ENCODE measurements at regions not wholly inside any gene's neighbourhood (a gene's known extent, or its start where the extent isn't known, plus 50 kb on each side); places are given as distances from the start of the nearest gene placed in this dataset.
A peak's percentile ranks its signal among the peaks of the same experiment; 100 is the strongest.

DNA sequence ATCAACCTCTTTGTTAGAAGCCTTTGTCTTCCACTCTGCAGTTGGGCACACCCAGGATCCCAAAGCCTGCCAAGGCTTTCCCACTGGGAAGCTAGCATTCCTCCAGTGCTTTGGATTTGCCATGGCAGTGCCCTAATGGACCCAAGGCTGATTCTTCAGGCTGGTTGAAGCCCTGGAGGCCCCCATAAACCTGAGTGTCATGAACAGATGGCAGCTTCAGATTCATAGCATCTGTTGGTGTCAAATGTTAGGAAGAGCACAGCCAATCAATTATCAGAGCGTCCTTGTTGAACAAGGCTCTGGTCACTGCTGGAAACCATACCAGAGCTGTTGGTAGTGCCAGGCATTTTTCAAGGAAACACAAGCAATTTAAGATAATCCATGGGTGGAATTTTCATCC, 241.1 kb upstream of the KLF4 start:
- DNase-seq: peak; percentile 81

DNA sequence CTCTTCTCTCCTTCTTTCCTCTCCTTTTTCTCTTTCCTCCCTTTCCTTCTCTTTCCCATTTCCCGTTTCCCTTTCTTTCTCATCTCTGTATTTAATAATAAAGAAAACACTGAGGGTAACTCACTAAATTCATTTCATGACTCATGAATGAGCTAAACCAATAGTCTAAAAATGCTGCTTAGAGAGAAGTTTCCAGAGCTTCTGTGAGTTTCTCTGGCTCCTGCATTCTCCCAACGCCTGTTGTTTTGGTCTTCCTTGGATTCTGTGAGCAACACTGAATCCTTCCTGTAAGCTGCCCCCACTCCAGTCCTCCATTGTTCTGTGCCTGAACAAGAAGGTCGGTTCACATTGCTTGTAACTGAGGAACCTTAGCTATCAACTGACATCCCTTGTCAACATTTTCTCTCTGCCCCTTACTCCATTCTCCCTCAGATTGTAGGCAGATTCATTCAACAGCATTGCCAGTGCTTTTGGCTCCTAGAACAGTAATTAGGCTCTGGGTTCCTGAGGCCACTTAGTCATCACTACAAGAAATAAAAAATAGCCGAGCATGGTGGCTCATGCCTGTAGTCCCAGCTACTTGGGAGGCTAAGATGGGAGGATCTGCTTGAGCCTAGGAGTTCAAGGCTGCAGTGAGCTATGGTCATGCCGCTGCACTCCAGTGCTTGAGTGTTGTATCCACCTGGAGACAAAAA, 237.7 kb upstream of the KLF4 start:
- no peak for DNase-seq

DNA sequence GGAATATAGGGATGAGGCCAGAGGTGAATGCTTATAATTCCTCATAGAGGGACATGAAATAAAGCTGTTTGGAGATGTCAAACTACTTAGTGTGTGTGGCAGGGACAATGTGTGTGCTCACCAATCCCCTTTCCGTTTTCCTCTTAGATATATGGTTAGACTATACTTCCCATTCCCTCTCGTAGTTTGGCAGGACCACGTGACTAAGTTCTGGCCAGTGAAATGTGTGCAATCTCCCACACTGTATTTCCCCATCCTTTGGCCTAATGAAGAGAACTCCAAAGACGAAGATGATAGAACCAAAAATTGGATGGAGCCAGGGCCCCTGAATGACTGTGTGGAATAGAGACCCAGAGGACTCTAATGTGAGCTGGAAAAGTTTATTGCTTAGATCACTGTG, 233.4 kb upstream of the KLF4 start:
- no peak for DNase-seq

DNA sequence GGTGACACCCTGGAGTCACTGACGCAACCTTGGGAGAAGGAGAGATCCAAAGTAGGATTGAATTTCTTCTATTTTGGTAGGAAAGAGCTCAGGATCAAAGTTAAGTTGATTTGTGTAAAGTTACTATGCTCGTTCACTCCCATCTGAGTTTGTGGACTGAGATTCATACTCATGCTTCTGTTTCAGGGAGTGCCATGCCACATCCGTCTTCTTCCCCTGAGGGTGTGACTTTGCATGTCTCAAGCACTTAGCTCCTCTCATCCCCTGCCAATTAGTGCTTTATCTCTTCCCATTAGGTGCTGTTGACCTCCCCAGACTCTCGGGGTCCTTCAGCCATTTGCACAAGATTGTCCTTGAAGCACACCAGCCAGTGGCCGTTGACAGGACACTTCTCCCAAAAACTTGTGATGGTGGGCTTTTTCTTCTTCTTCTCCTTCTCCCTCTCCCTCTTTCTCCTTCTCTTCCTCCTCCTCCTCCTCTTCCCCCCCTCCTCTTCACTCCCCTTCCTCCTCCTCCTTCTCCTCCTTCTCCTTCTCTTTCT, 232.2 kb upstream of the KLF4 start:
- DNase-seq: no peak

DNA sequence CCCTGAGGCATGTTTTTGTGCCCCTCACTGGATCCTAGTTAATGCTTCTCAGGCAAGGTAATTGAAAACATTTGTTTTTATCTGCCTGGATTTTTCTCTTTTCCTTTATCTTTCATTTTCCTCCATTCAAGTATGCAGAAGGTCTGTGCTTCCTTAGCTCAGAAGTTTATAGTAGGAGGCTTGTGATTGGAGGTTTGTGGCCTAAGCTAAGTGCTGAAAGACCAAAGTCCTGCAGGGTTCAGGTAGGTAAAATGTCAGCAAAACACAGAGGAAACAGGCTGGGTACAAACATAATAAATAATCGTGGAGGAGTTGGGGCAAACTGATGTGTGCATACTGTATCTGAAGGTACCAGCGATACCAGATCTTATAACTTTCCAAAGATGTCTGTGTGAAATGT, 230.9 kb upstream of the KLF4 start:
- DNase-seq: no peak

DNA sequence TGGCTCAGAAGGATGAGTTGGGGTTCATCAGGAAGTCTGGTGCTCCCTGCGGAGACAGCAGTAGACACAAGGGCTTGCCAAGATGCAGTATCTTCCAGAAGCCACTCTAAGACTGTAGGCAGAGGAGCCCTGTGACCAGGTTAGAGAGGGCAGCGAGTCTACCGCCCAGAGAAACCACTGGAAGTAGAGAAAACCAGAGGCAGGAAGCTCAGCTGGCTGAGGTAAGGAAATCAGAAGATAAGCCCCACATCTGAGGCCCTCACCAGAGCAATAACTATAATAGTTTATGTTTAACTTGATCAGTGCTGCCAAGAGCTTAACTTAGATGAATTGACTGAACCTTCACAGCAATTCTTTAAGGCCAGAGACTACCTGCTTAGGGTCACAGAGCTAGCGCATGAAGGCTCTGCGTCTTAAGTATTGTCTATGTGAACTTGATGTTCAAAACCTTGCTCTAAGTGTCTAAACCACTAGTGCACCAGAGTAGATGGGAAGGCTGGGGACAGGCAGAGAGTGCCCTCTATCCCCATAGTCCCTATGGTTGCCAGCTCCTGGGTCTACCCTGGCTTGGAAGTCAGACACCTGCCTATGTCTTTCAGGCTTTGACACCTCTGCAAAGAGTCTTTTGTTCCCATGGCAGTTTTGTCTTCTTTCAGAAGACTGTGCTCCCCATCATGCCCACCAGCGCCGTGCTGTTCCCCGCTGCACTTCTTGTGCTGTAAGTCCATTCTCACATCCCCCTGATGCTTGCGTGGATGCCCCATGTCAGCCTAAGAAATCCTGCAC, 228.2 kb upstream of the KLF4 start:
- DNase-seq: no peak

DNA sequence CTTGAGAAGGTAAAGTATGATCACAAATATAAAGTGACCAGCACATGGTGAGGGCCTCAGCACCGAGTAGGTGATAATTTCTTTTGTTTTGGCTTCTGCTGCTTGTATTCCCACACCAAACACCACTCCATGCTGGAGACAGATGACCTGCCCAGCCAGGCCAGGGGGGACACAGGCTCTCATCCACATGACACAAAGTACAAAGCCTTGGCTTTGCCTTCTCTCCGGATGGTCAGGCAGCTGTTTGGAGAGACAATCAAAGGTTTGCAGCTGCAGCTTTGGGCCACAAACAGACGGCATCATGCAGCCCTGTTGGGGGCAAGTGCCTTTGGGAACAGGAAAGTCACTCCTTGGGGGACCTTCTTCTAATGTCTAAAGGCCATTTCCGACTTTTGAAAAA, 226.2 kb upstream of the KLF4 start:
- DNase-seq: no peak

DNA sequence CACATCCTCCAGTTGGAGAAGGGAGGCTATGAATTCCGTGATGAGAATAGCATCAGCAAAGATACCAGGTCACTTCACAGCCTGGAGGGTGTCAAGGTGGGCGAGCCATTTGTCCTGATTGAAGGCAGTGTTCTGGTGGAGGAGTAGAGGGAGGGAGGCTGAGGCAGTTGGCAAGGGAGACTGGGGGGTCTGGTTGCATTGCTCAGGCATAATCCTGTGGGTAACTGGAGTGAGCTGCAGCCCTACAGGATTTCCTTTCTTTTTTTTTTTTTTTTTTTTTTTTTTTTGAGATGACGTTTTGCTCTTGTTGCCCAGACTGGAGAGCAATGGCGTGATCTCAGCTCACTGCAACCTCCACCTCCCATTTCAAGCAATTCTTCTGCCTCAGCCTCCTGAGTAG, 223.9 kb upstream of the KLF4 start:
- DNase-seq: no peak

DNA sequence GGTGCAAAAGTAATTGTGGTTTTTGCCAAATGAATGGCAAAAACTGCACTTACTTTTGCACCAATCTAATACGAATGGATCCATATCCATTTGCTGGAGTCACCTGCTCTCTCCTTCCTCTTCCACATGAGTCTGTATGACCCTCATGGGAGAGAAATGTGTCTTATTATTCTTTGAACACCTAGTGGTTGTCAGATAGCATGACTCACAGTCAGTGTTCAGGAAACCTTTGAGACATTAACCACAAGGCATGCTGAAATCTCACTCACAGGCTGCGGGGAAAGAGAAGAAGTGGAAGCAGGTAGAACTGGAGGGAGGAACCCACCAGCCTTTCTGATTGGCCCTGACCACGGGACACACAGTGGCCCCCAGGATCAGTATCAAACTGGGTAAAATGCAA, 222.8 kb upstream of the KLF4 start:
- DNase-seq: no peak

DNA sequence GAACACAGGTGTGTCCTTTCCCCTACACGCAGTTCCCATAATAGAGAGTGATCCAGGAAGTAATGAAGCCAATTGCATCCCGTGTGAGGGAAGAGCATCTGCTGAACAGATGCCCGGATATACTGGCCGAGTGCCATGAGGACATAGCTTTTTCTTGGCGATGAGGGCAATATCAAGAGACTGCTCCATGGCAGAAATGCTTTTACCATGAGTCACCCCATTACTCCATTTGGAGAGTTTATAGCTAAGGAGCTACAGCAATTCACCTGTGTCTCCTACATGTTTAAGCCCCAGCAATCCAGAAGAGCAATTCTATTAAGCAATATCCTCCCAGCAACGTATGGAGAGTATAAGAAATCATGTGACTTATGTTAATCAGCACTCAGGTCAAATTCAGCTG, 222.0 kb upstream of the KLF4 start:
- DNase-seq: peak; percentile 19

DNA sequence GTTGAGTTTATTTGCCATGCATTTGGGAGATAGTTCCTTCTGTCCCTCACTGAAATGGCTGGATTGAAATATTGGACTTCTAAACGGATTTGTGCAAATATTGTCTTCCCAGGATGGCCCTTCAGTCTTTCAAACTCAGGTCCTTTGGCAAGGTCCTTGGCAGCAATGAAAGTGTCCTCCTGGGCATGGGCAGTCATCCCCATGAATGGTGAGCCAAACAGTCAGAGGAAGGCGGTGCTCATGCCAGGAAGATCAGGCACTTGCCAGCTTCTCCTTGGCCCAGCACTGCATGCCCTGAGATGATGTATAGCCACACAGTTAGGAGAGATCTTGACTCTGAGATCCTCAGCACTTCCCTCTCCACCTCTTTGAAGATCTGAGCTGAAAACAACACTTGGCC, 221.4 kb upstream of the KLF4 start:
- DNase-seq: no peak

DNA sequence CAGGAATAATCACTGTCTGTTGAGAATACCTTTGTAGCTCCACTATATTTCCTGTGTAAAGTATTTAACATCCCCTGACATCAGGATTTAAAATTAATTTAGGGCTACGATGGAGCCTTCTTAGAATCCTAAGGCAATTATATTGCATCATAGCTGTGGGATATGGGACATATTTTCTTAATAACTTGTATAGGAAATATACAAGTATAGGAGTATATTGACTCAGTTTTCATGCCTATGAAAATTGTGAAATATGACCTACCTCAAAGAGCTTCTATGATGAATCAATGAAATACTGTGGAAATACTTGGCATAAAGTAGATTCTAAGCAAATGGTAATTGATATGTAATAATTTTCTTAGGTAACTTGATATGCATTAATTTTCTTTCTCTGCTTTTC, 221.0 kb upstream of the KLF4 start:
- no peak for DNase-seq

DNA sequence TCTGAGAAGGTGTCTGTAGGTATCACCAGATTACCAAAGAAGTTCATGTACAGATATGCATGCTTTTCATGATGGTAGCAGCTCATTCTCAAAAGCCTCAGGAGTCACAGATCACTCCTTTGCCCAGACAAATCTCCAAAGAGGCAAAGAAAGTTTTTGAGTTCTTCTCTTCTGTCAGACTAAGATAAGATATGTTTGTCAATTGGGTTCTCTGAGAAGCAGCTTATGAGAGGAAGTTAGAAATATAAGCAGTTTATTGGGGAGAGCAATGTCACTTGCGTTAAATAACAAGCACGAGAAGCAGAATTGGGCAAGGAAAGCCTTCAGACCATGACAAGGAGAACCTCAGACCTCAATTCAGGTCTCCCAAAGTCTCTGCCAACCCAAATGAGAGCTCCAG, 219.2 kb upstream of the KLF4 start:
- no peak for DNase-seq

DNA sequence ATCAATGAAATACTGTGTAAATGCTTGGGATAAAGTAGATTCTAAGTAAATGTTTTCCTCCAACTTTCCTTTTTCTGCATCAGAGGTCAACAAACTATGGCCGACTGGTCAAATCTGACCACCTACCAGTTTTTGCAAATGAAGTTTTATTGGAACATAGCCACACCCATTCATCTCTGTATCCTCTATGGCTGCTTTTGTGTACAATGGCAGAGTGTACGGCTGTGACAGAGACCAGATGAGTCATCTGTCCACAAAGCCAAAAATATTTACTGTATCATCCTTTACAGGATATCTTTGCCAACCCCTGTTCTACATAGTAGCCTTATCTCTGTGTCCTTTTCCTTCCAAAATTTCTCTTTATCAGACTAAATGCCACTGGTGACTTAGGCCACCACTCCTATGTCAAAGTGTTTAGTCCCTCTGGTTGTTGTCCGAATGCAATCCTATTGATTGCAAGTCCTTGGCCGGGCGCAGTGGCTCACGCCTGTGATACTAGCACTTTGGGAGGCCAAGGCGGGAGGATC, 218.4 kb upstream of the KLF4 start:
- DNase-seq: no peak

DNA sequence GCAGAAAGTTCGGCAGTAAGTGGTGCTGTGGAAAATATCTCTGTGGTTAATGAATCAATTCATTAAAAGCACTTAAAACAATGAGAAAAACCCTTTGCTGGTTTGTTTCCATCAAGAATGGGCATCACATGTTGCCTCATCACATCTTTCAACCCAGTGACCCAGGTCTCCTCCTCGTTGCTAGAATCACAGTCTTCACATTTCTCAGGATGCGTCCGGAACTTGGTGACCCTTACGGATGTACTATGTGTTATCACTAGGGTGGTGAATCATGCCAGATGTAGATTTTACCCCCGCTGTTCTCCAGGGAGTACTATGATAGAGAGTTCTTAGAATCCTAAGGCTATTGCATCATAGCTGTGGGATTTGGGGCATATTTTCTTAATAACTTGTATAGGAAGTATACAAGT, 217.9 kb upstream of the KLF4 start:
- no peak for DNase-seq

DNA sequence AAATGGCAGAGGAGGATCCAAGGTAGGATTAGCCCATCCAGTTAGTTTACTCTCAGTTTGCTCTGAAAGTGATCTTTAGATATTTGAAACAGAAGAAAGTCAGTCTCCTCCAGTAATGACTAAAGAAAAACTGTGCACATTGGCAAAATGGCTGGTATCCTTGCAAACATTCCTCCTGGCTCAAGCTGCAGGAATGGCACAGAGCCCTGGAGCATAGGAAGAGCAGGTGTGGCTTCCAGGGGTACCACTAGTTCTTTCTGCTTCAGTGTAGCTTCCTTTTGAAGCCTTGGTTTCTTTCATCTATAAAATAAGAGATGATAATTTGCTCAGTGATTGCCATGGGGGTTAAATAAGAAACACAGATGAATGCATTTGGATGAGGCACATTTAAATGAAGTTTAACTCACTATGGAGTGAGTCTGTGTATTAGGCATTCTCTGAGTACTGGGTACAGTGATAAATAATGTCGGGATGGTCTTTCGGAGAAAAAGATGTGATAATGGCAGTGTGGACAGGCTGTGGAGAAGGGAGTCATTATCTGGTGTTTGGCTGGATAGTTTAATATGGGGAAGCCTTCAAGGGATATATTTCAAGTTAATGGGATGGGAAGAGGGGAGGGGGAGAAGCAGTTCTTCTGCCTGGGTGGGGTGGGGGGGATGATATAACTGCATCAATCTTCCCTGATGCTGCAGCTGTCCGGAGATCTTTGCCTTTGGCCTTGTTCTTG, 217.3 kb upstream of the KLF4 start:
- DNase-seq: no peak

DNA sequence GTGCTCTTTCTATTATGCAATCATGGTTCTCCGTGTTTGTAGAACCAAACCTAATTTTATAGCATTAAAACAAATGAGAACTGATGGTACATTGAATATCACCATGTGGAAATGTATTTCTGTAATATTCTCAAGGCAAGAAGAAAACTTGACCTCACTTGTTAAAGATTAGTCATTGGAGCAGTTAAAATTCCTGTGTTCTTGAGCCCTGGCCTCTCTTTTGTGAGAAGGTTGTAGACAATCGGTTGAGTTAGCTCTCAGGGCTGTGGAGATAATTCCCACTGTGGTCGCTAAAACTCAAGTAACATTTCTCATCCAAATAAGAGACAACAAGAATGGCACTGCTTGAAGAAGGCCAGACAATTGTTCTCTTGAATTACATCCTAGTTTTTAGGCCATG, 216.0 kb upstream of the KLF4 start:
- no peak for DNase-seq

DNA sequence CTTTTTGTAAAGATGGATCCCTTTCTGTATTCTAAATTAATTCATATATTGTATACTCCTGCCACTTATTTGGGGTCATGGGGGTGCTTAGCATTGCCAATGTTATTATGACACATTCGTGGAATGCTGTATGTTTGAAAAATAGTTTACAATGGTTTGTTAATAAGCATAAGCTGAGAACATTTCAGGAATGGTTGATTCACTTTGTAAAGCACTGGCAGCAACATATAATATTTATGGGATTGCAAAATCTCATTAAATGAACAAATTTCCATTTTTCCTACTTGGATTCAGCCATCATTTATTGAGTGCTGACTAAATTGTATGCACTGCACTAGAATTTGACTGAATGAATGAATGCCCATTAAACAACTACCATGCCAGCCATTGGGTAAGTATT, 215.2 kb upstream of the KLF4 start:
- DNase-seq: no peak

DNA sequence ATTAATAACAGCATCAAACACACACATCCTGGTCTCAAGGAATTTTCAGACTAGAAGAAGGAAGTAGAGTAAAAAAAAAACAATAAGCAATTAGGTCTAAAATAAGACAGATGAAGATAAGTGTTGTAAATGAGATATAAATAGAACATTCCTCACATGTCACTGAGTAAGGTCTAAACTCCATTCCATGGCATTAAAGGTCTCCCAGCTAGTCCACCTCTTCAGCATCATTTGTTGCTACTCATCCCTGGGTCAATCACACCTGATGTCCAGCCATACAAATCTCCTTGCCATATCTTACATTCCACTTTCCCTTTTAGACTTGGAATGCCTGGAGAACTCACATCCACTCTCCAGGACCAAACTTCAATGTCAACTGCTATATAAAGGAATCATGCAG, 214.1 kb upstream of the KLF4 start:
- no peak for DNase-seq

DNA sequence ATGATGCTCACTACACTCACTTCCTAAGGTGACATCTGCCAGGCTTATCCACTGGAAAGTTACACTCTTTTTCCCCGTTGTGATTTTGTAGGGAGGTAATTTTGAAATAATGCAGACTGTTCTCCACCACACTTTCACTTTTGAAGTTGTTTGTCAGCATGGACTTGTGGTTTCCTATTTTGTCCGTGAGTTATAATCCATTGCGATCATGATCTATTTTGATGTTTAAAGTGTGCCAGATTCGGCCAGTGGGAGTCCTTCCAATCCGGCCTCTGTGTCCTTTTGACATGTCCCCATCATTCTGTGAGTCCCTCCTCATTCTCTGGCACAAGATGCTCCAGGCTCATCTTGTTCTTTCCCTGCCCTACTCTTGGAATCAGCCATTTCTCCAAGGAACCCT, 211.3 kb upstream of the KLF4 start:
- DNase-seq: no peak

DNA sequence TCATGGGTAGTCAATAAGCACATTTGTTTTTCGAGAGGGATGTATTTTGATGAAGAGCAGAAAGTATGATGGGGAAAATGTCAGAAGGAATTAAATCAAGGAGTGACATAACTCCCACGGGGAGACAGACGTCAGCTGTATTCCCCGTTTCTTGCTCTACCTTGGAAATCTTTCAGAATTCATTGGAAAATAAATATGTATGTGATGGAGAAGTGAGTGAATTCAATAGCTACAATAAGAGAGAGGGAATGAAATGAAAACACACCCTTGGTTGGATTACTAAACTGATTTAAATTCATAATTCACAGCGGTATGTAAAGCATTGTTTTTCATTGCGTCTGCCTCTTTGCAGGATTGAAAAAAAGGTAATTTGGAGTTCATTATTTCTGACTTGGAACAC, 209.7 kb upstream of the KLF4 start:
- DNase-seq: no peak

DNA sequence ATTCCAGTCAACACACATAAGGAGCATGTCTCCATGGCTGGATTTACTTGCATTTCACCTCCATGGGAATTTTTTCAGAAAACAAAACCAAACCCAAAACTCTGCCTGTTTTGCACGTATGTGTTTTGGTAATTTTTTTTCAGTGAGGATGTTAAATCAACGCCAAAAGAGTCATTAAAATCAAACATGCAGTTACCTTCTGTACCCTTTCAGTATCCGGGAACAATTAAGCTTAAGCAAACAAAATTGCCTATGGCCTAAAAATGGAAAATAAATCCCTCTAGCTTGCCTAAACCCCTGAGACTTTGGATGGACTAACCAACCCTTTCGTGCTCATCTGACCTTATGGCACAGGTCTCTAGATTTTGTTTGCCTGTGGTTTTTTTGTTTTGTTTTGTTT, 209.2 kb upstream of the KLF4 start:
- no peak for DNase-seq

DNA sequence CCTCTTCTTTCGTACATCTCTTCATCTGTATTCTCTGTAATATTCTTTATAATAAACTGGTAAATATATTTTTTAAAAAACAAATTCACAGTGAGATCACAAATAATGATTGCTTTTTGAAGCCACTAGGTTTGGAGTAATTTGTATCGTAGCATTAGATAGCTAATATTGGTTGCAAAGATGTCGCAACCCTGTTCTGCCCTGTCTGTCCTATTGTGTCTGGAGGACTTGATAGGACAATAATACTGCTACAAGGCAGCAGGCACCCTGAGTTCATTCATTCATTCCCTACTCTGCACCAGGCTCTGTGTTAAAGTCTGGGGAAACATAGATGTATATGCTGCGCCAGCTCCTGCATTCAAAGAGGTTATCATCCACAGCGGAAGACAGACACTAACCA, 206.7 kb upstream of the KLF4 start:
- no peak for DNase-seq

DNA sequence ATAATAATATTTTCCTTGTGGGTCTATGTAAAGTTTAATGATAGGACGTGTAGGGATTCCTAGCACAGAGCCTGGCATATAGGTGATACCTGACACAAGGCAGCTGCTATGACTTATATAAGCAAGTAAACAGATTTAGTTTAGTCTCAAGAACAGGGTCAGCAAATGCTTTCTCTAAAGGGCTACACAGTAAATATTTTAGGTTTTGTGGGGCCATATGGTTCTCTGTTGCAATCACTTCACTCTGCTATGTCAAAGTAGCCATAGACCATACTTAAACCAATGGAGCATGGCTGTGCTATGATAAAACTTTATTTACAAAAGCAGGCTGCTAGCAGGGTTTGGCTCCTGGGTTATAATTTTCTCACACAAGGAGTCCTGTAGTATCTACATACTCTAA, 204.8 kb upstream of the KLF4 start:
- no peak for DNase-seq

Measured in NCI-H524 treated with DMSO at 0.1 percent for 48 hours (cell line).